ENCODE measurements at regions not wholly inside any gene's neighbourhood (a gene's known extent, or its start where the extent isn't known, plus 50 kb on each side); places are given as distances from the start of the nearest gene placed in this dataset.

DNA sequence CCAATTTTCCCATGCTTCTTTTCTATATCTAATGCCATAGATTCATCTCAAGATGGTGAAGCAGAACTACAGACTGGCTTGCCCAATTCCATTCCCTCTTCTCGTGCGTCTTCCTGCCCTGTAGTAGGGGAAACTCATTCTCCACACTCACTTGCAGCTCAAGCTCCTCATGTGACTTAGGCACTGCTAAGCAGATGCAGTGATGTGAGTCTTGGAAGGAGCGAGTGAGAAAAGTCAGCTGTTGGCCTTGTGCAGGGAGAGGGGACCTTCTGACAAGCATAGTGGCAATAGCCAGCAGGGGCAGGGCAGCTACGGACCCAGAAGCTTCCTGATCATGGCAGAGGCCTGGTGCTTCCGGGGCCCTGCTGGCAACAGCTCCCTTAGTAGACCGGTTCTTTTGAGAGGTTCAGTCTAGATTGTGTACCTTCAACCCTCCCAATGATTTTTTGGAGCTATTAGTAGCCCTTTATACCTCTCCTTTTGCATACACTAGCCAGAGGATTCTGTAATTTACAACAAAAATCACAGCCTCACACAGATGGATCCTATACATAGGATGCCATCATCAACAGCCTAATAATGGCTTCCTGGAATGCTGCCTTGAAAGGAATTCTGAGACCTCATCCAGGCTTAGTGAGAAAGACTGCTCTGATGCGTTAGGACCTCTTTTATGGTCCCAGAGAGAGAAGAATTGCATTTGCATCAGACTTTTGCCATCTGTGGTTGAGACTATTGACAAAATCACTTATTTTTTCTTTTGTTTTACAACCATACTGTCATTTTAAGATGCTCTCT, 121.5 kb upstream of the RIPOR2 start:
- Histone ChIP-seq H3K27me3 (ENCODE audit: low read depth) (no peaks in the 10 kb centered on the region), H3K4me3 (no peak overlapping the region), H3K27ac (replicated peaks) (no peak overlapping the region), H3K9me3 (replicated peaks) (no peaks in the 10 kb centered on the region), H3K36me3 (no peaks in the 10 kb centered on the region), H3K4me1 (peaks cover 11% of the 10 kb centered on the region)
- no peak for TF ChIP-seq CTCF (IDR thresholded peaks at IDR 0.05; ENCODE audit: borderline replicate concordance)
- intact Hi-C loops (cut with micrococcal nuclease): no loop called here
- DNase-seq: no peak

DNA sequence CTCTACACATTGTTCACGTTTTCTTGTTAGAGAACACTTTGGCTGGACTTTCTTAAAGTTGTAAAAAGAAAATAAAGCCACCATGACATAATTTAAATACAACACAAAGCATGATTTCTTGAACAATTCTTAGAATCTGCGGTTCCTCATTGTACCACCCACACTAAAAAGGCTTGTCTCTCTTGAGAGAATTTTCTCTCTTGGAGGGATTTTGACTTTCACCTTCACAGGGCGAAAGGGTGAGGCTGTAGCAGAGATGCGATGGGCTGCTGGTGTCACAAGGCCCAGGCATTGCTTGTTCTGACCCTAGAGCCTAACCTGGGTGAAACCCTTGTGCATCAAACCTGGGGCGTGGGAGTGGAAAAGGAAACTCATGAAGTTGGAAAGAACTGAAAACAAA, 122.7 kb upstream of the RIPOR2 start:
- no peak overlapping the region for H3K4me3 ChIP-seq
- intact Hi-C loops (cut with micrococcal nuclease): no loop called here
- no peak for DNase-seq
- no peaks in the 10 kb centered on the region for H3K27me3 ChIP-seq (ENCODE audit: low read depth)
- no peak for TF ChIP-seq CTCF (IDR thresholded peaks at IDR 0.05; ENCODE audit: borderline replicate concordance)
- no peaks in the 10 kb centered on the region for H3K9me3 ChIP-seq (replicated peaks)
- H3K4me1 ChIP-seq: peaks cover 11% of the 10 kb centered on the region
- no peaks in the 10 kb centered on the region for H3K36me3 ChIP-seq
- H3K27ac ChIP-seq (replicated peaks): no peak overlapping the region

- TF ChIP-seq CTCF (IDR thresholded peaks at IDR 0.05; ENCODE audit: borderline replicate concordance): no peak
These were observed 123.2 kb upstream of the RIPOR2 start for GRCh38 chr6:25058941-25059340.

DNA sequence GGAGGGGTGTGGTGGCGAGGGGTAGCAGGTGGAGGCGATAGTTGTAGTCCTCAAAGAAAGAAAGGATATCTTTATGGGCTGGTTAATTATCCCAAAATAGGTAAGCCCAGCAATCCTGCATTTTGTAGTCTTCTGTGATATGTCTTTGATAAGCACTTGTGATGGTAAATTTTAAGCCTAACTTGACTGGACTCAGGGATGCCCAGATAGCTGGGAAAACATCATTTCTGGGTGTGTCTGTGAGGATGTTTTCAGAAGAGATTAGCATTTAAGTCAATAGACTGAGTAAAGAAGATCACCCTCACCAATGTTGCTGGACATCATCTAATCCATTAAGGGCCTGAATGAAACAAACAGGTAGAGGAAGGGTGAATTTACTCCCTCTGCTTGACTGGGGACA, 124.8 kb upstream of the RIPOR2 start:
- intact Hi-C loops (cut with micrococcal nuclease): no loop called here
- no peak for DNase-seq
- H3K4me3 ChIP-seq: no peak overlapping the region
- no peaks in the 10 kb centered on the region for H3K27me3 ChIP-seq (ENCODE audit: low read depth)
- H3K36me3 ChIP-seq: no peaks in the 10 kb centered on the region
- no peak for TF ChIP-seq CTCF (IDR thresholded peaks at IDR 0.05; ENCODE audit: borderline replicate concordance)
- peaks cover 11% of the 10 kb centered on the region for H3K4me1 ChIP-seq
- H3K27ac ChIP-seq (replicated peaks): no peak overlapping the region
- no peaks in the 10 kb centered on the region for H3K9me3 ChIP-seq (replicated peaks)

More at GRCh38 chr6:25058941-25059340, 123.2 kb upstream of the RIPOR2 start:
- no peaks in the 10 kb centered on the region for H3K27me3 ChIP-seq (ENCODE audit: low read depth)
- intact Hi-C loops (cut with micrococcal nuclease): no loop called here
- peaks cover 11% of the 10 kb centered on the region for H3K4me1 ChIP-seq
- DNase-seq: no peak
- no peak overlapping the region for H3K4me3 ChIP-seq
- no peaks in the 10 kb centered on the region for H3K36me3 ChIP-seq
- H3K27ac ChIP-seq (replicated peaks): no peak overlapping the region
- H3K9me3 ChIP-seq (replicated peaks): no peaks in the 10 kb centered on the region

DNA sequence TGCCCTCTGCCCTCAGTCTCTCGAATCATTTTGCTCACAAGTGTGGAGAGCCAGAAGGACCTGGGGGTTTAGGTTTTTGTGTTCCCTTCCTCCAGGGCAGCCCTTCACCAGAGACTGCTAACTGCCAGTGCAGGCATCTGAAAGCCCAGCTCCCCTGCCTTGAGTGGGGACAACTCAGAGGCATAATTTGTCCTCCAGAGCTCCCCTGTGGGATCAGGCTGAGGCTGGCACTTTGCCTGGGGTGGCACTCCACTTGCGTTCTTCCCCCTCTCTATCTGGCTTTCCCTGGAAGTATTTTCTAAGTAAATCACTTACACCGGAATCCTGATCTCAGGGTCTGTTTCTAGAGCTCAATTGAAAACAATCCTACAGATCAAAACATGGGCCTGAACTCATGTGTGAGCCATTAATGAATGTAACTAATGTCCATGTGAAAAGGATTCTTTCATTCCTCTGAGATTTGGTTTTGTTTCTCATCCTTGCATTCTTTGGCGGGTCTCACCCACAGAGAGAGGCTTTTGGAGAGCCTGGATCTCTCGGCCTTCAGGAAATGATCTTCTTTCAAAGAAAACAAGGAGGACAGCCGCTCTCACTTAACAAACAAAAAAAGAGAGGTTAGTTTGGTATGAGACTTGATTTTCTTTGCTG, 125.7 kb upstream of the RIPOR2 start:
- intact Hi-C loops (cut with micrococcal nuclease): no loop called here
- H3K4me3 ChIP-seq: no peak overlapping the region
- no peaks in the 10 kb centered on the region for H3K9me3 ChIP-seq (replicated peaks)
- H3K36me3 ChIP-seq: no peaks in the 10 kb centered on the region
- no peaks in the 10 kb centered on the region for H3K27me3 ChIP-seq (ENCODE audit: low read depth)
- TF ChIP-seq CTCF (IDR thresholded peaks at IDR 0.05; ENCODE audit: borderline replicate concordance): no peak
- H3K27ac ChIP-seq (replicated peaks): no peak overlapping the region
- no peak for DNase-seq
- peaks cover 11% of the 10 kb centered on the region for H3K4me1 ChIP-seq

All from left ventricle myocardium inferior (tissue), 1 donor.